ENCODE measurements at regions not wholly inside any gene's neighbourhood (a gene's known extent, or its start where the extent isn't known, plus 50 kb on each side); places are given as distances from the start of the nearest gene placed in this dataset.
"Not testable (repeated sequence)": the region's sequence is repeated elsewhere in the genome, so short reads cannot be mapped to it uniquely, and the experiment has no call there.

DNA sequence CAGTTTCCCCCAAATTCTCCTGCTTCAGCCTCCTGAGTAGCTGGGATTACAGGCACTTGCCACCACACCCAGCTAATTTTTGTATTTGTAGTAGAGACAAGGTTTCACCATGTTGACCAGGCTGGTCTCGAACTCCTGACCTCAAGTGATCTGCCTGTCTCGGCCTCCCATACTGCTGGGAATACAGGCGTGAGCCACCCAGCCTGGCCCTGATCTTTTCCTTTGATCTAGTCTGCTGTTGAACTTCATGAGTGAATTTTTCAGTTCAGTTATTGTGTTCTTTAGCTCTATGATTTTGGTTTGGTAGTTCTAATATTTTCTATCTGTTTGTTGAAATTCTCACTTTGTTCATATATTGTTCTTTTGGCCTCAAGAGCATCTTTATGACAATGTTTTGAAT lies 83.4 kb upstream of the RAP2C start:
- DNase-seq (ENCODE audit: extremely low read depth, low read depth), result not testable (repeated sequence)

DNA sequence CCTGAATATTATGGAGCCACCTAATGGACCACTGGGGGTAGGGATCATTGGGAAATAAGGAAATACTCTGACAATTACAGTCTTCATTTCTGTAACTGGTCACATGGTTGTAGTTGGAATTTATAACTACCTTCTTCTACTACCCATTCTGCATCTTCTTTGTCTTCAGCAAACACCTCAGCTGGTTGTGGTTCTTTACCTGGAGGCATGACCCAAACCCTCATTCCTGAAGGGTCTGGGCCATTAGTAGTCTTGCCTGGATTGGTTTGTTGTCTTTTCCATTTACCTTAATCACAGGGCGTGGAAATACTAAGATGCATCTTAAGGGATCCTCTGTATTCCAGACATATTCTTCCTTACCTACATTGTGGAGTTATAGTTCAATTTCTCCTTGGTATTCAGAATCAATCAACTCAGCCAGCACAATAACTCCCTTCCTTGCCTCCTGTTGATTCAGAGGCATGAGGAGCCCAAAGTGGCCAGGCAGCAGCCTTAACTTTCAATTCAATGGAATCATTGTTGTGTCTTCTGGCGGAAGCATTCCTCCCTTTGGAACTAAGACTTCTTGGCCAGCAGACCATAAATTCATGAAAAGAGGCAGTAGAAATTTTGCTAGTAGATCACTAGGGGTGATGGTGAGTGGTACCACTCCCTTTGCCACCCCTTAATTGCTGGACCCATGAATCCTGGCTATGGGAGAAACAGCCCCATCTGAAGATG lies 75.7 kb upstream of the RAP2C start:
- DNase-seq (ENCODE audit: extremely low read depth, low read depth), result no peak
- TF ChIP-seq, protein P1, sequence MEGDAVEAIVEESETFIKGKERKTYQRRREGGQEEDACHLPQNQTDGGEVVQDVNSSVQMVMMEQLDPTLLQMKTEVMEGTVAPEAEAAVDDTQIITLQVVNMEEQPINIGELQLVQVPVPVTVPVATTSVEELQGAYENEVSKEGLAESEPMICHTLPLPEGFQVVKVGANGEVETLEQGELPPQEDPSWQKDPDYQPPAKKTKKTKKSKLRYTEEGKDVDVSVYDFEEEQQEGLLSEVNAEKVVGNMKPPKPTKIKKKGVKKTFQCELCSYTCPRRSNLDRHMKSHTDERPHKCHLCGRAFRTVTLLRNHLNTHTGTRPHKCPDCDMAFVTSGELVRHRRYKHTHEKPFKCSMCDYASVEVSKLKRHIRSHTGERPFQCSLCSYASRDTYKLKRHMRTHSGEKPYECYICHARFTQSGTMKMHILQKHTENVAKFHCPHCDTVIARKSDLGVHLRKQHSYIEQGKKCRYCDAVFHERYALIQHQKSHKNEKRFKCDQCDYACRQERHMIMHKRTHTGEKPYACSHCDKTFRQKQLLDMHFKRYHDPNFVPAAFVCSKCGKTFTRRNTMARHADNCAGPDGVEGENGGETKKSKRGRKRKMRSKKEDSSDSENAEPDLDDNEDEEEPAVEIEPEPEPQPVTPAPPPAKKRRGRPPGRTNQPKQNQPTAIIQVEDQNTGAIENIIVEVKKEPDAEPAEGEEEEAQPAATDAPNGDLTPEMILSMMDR (IDR thresholded peaks at IDR 0.05; ENCODE audit: low read depth, low read length), result no peak

DNA sequence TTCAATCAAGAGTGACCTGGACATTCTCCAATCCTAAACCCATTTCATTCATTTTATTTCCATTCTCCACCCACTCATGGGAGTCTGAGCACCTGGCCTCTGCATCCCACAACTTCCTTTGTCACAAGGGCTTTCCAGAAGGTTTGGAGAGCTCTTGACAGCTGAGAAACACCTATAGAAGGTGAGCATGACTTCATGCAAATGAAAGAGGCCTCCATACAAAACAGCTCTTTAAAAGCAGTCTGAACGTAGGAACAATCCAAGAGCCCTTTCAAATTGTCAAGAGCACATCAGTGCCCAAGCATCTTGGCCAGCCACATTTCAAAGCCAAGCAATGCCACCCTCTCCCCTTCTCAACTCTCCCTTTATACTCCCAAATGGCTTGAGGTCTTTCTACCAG lies 74.9 kb upstream of the RAP2C start:
- TF ChIP-seq, protein P1 (IDR thresholded peaks at IDR 0.05; ENCODE audit: low read depth, low read length), result no peak
- no peak for DNase-seq (ENCODE audit: extremely low read depth, low read depth)

DNA sequence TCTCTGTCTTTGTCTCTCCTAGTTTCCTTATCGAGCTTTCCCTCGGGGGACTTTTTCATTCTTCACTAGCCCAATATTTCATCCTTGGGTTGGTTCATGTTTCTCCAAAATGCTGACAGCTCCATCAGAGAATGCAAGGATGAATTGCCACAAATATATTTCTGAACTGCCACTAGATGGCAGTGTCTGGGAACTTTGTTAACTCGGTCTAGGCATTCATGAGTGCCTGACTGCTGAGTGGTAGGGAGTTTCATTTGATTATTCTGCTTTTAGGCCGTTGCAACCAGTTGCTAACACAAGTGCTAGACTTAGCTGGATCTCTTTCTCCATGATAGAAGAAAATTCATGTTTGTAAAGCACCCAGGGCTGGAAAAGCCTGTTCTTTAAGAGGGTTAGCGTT lies 73.5 kb upstream of the RAP2C start:
- peak; percentile 34 for DNase-seq (ENCODE audit: extremely low read depth, low read depth)
- TF ChIP-seq, protein P1 (IDR thresholded peaks at IDR 0.05; ENCODE audit: low read depth, low read length), result peak; percentile 60

DNA sequence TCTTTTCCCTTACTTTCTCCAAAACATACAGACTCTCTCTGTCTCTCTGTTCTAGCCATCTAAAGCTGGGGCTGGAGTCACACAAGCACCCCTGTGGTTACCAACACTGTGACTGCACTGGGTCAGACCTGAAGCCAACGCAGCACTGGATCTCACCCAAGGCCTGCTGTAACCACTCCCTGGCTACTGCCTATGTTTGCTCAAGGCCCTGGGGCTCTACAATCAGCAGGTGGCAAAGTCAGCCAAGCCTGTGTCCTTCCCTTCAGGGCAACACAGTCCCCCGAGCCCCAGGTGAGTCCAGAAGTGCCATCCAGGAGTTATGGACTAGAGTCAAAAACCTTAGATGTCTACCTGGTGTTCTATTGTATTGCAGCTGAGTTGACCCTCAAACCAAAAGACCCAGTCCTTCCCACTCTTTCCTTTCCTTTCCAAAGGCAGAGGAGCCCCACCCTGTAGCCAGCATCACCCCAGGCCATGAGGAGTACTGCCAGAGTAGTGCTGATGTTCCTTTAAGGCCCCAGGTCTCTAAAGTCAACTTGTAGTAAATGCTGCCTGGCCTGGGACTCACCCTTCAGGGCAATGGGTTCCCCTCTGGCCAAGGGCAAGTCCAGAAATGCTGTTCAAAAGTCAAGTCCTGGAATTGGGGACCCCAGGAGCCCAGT lies 58.8 kb upstream of the RAP2C start:
- TF ChIP-seq, protein P1 (IDR thresholded peaks at IDR 0.05; ENCODE audit: low read depth, low read length), result no peak
- DNase-seq (ENCODE audit: extremely low read depth, low read depth), result no peak

DNA sequence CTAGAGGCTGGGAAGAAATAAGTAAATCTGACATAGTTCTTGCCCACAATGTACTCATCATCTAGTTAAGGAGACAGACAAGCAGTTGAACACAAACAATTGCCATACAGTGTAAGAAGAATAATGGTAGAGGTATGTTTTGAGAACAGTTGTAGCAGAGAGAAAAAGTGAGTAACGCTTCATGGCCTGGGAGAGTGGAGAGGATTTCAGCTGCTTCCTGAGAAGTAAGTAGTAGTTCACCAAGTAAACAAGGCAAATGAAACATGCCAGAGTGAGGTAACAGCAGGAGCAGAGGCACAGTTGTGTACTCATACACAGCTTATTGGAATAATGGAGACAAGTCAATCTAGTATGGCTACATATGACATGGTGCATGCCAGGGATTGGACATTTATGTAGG lies 53.6 kb upstream of the RAP2C start:
- DNase-seq (ENCODE audit: extremely low read depth, low read depth), result no peak
- TF ChIP-seq, protein P1 (IDR thresholded peaks at IDR 0.05; ENCODE audit: low read depth, low read length), result no peak

DNA sequence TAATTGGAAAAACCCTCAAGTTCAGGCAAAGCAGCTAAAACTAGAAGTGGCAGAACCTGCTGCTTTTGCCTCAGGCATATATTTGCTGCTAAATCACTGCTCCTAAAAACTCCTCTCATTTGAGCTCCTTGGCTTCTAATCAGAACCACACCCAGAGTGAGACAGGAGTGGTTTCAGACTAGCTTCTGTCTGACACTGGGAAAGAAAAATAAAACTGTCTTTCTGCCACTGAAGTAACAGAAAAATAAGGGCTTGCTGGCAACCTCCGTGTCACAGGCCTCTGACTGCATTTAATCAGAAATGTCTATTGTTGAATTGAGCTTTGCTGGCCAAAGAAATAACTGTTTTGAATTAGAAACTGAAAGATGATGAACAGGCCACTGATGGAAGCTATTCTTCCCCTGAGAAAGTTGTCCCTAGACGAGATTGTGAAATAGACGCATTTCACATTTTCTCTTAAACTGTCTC lies 52.1 kb upstream of the RAP2C start:
- DNase-seq (ENCODE audit: extremely low read depth, low read depth), result no peak
- TF ChIP-seq, protein P1 (IDR thresholded peaks at IDR 0.05; ENCODE audit: low read depth, low read length), result no peak
